B cell (primary cell): ENCODE measurements at regions not wholly inside any gene's neighbourhood (a gene's known extent, or its start where the extent isn't known, plus 50 kb on each side); places are given as distances from the start of the nearest gene placed in this dataset.

Experiments used
- ATAC-seq: fragments of 200-7000 bp; cut with Tn5 transposase; one replicate; pipeline ENCODE4 v1.10.0; 2021; ENCODE audit warnings: low read depth, mild to moderate bottlenecking, moderate number of reproducible peaks, moderate library complexity
- CTCF ChIA-PET: fragments of 350-600 bp; sonication (Branson Sonifier 250); formaldehyde crosslinking; loops from one replicate; lab custom pipeline; 2021; ENCODE audit warnings: antibody characterized with exemption, inconsistent platforms; lab: Charles Lee
- POLR2A ChIA-PET: fragments of 350-600 bp; sonication (Branson Sonifier 250); formaldehyde crosslinking; loops from one replicate; lab custom pipeline; 2021; ENCODE audit warnings: antibody characterized with exemption; lab: Charles Lee
- DNase-seq: peaks from one replicate; pipeline ENCODE4 v3.0.0; 2013
- H2AFZ ChIP-seq: 2 replicates; pipeline ENCODE4 v1.6.1; 2012; ENCODE audit warnings: mild to moderate bottlenecking, low read depth, low read length; ENCODE audit not compliant: insufficient read depth, poor library complexity, severe bottlenecking
- H3K27ac ChIP-seq, 2 donors: 1 replicate in 1 of 2; 2 replicates in 1 of 2; pipeline ENCODE4 v1.5.1; 2012 to 2013; ENCODE audit warnings: low read length in 2 of 2, mild to moderate bottlenecking in 2 of 2, moderate library complexity in 1 of 2
- H3K27me3 ChIP-seq, 4 experiments: fragments of 200-600 bp in 1 of 4; sonication (generic) in 1 of 4; replicated peaks in 1 of 4; 1 replicate in 2 of 4; 2 replicates in 2 of 4; pipeline versions ENCODE4 v1.6.1 to v1.7.0; 2013 to 2016; ENCODE audit warnings: low read length in 3 of 4, mild to moderate bottlenecking in 2 of 4, mixed read lengths in 1 of 4, moderate library complexity in 1 of 4; ENCODE audit not compliant: insufficient read depth in 4 of 4, control insufficient read depth in 3 of 4; ENCODE audit errors: control extremely low read depth in 1 of 4
- H3K36me3 ChIP-seq, 2 experiments: replicated peaks in 1 of 2; 1 replicate in 1 of 2; 2 replicates in 1 of 2; pipeline versions ENCODE4 v1.6.1 to v1.7.1; 2013; ENCODE audit warnings: low read length in 1 of 2; ENCODE audit not compliant: insufficient read depth in 2 of 2, control insufficient read depth in 1 of 2; ENCODE audit errors: control extremely low read depth in 1 of 2, extremely low read depth in 1 of 2
- H3K4me1 ChIP-seq, 2 donors: fragments of 200-600 bp in 1 of 2; sonication (generic) in 1 of 2; 1 replicate in 1 of 2; 2 replicates in 1 of 2; pipeline versions ENCODE4 v1.5.1 to v1.6.1; 2013 to 2017; ENCODE audit warnings: low read length in 2 of 2; ENCODE audit not compliant: control insufficient read depth in 2 of 2, insufficient read depth in 2 of 2
- H3K4me2 ChIP-seq: replicated peaks from 2 replicates; pipeline ENCODE3; 2012; ENCODE audit warnings: mild to moderate bottlenecking, low read depth, low read length; ENCODE audit not compliant: poor library complexity, severe bottlenecking
- H3K4me3 ChIP-seq, 5 experiments: fragments of 200-600 bp in 1 of 5; sonication (generic) in 1 of 5; 1 replicate in 3 of 5; 2 replicates in 2 of 5; pipeline versions ENCODE4 v1.5.1 to v1.7.0; 2011 to 2016; ENCODE audit warnings: low read length in 4 of 5, mild to moderate bottlenecking in 4 of 5, low read depth in 2 of 5, control low read depth in 1 of 5, moderate library complexity in 1 of 5; ENCODE audit not compliant: insufficient read depth in 1 of 5; ENCODE audit errors: control extremely low read depth in 1 of 5, extremely low read depth in 1 of 5
- H3K79me2 ChIP-seq: fragments of 200-600 bp; sonication (generic); one replicate; pipeline ENCODE4 v1.6.0; 2016; ENCODE audit warnings: low read length; ENCODE audit not compliant: control insufficient read depth, insufficient read depth
- H3K9ac ChIP-seq: fragments of 200-600 bp; sonication (generic); 2 replicates; pipeline ENCODE4 v1.6.1; 2017; ENCODE audit warnings: mild to moderate bottlenecking, low read length, moderate library complexity
- H3K9me3 ChIP-seq, 3 donors: one replicate each; pipeline versions ENCODE4 v1.6.1 to v1.7.1; 2013; ENCODE audit warnings: low read length in 2 of 3; ENCODE audit not compliant: control insufficient read depth in 2 of 3, insufficient read depth in 1 of 3; ENCODE audit errors: control extremely low read depth in 1 of 3
- H4K20me1 ChIP-seq: 2 replicates; pipeline ENCODE4 v1.6.0; 2012; ENCODE audit warnings: mild to moderate bottlenecking, low read length; ENCODE audit not compliant: insufficient read depth, control insufficient read depth, poor library complexity, severe bottlenecking
- H3K27ac Mint-ChIP-seq: one replicate; pipeline ENCODE4 v1.8.0; 2021; ENCODE audit warnings: mixed read lengths
- H3K27me3 Mint-ChIP-seq: one replicate; pipeline ENCODE4 v1.8.0; 2021; ENCODE audit warnings: mixed read lengths
- H3K4me1 Mint-ChIP-seq: one replicate; pipeline ENCODE4 v1.8.0; 2021; ENCODE audit warnings: mixed read lengths
- H3K4me3 Mint-ChIP-seq: one replicate; pipeline ENCODE4 v1.8.0; 2021; ENCODE audit warnings: mixed read lengths
- H3K9me3 Mint-ChIP-seq: one replicate; pipeline ENCODE4 v1.8.0; 2022; ENCODE audit warnings: mixed read lengths; ENCODE audit not compliant: insufficient read depth
- EZH2 ChIP-seq: IDR thresholded peaks from 2 replicates; pipeline ENCODE4 v1.6.1; 2012; ENCODE audit warnings: borderline replicate concordance, low read depth, mild to moderate bottlenecking, moderate library complexity, low read length; ENCODE audit not compliant: insufficient read depth, poor library complexity, severe bottlenecking
- WGBS: methylation state at CpG from one replicate; pipeline ENCODE4 v1.1.5; 2013; ENCODE audit warnings: missing lambda C conversion rate; ENCODE audit not compliant: insufficient coverage; 5-methylcytosine and 5-hydroxymethylcytosine counted together
- intact Hi-C: fragments of 100-400 bp; cut with micrococcal nuclease; formaldehyde crosslinking; loops from one replicate; pipeline ENCODE4 v1.10.0; 2022
- TF ChIP-seq, protein P1 (sequence below): fragments of 200-600 bp; IDR thresholded peaks from one replicate; pipeline ENCODE4 v1.8.0; 2022; ENCODE audit warnings: antibody characterized with exemption, mild to moderate bottlenecking

DNA sequence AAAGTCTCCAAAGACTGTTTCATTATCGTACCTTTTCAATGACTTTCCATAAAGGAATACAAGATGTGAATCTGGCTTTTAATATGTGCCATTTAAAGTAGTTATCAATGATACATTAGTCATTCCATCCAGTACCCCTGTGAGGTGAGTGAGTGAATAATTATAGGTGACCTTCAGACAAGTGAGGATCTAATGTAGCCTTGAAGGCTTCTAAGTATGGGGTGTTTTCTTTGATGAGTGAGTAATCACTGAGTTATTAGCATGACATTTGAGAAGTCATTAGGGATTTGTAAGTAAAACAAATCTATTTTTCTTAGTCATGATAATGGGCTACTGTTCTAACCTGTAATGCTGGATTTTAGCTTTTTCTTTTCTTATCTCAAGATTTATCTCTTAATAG lies 831.4 kb downstream of the ADGRL2 start:
- ChIA-PET POLR2A (no interaction called here), CTCF (no interaction called here)
- no peak overlapping the region for H3K4me2 ChIP-seq
- H3K9me3 ChIP-seq: no peaks in the 10 kb centered on the region
- Mint-ChIP-seq H3K4me1 (no peaks in the 10 kb centered on the region), H3K27me3 (no peaks in the 10 kb centered on the region), H3K27ac (no peak overlapping the region), H3K9me3 (no peaks in the 10 kb centered on the region), H3K4me3 (no peak overlapping the region)
- H4K20me1 ChIP-seq: no peaks in the 10 kb centered on the region
- ATAC-seq (no peak), DNase-seq (no peak)
- H3K36me3 ChIP-seq: no peaks in the 10 kb centered on the region
- no peaks in the 10 kb centered on the region for H3K27me3 ChIP-seq
- TF ChIP-seq, protein P1, sequence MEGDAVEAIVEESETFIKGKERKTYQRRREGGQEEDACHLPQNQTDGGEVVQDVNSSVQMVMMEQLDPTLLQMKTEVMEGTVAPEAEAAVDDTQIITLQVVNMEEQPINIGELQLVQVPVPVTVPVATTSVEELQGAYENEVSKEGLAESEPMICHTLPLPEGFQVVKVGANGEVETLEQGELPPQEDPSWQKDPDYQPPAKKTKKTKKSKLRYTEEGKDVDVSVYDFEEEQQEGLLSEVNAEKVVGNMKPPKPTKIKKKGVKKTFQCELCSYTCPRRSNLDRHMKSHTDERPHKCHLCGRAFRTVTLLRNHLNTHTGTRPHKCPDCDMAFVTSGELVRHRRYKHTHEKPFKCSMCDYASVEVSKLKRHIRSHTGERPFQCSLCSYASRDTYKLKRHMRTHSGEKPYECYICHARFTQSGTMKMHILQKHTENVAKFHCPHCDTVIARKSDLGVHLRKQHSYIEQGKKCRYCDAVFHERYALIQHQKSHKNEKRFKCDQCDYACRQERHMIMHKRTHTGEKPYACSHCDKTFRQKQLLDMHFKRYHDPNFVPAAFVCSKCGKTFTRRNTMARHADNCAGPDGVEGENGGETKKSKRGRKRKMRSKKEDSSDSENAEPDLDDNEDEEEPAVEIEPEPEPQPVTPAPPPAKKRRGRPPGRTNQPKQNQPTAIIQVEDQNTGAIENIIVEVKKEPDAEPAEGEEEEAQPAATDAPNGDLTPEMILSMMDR: no peak
- no peak for TF ChIP-seq EZH2
- no peak overlapping the region for H3K27ac ChIP-seq
- WGBS: no CpG with 5 or more reads among the region's 1 CpG
- H3K9ac ChIP-seq: no peak overlapping the region
- H3K4me3 ChIP-seq: no peak overlapping the region
- no peaks in the 10 kb centered on the region for H3K79me2 ChIP-seq
- H2AFZ ChIP-seq: no peak overlapping the region
- intact Hi-C loops: no loop called here
- H3K4me1 ChIP-seq: no peaks in the 10 kb centered on the region

DNA sequence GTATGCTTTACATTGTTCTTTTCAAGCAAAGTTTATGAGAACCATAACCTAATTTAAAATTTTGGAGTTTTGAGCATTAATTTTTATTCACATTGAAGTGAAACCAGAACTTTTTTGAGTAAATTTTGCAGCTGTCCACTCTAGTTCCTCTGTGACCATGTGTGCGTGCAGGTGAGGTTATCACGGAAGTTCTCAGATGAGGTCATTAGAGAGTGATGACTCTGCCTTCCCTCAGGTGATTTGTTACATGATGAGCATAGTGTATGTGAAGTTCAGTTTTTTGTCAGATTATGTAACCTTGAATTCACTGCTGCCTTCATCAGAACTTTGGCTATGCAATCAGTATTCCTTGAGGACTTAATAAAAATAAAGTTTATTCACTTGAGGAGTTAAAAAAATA lies 828.2 kb downstream of the ADGRL2 start:
- H3K36me3 ChIP-seq: no peaks in the 10 kb centered on the region
- Mint-ChIP-seq H3K27ac (no peak overlapping the region), H3K4me3 (no peak overlapping the region), H3K4me1 (no peaks in the 10 kb centered on the region), H3K27me3 (no peaks in the 10 kb centered on the region), H3K9me3 (peaks cover 2% of the 10 kb centered on the region)
- no peak for TF ChIP-seq EZH2
- TF ChIP-seq, protein P1: no peak
- no peak overlapping the region for H3K4me2 ChIP-seq
- DNase-seq: no peak
- intact Hi-C loops: no loop called here
- H2AFZ ChIP-seq: no peak overlapping the region
- no peaks in the 10 kb centered on the region for H4K20me1 ChIP-seq
- H3K4me1 ChIP-seq: no peaks in the 10 kb centered on the region
- no peaks in the 10 kb centered on the region for H3K27me3 ChIP-seq
- ChIA-PET POLR2A (no interaction called here), CTCF (no interaction called here)
- no peak for ATAC-seq
- no peak overlapping the region for H3K9ac ChIP-seq
- WGBS: 90% methylated on average over 2 of the region's 2 CpGs
- no peak overlapping the region for H3K4me3 ChIP-seq
- no peak overlapping the region for H3K27ac ChIP-seq
- no peaks in the 10 kb centered on the region for H3K79me2 ChIP-seq
- peaks cover 0 to 8% (median 3%) of the 10 kb centered on the region in 3 donors for H3K9me3 ChIP-seq
